GM18505 (cell line): ENCODE measurements at regions not wholly inside any gene's neighbourhood (a gene's known extent, or its start where the extent isn't known, plus 50 kb on each side); places are given as distances from the start of the nearest gene placed in this dataset.
"Not testable (repeated sequence)": the region's sequence is repeated elsewhere in the genome, so short reads cannot be mapped to it uniquely, and the experiment has no call there.

Experiments
- ATAC-seq: cut with Tn5 transposase; IDR thresholded peaks from one replicate; pipeline ENCODE4 v1.9.1; 2021; ENCODE audit not compliant: unreplicated experiment
- POLR2A ChIP-seq: IDR thresholded peaks from 4 replicates; pipeline ENCODE4 v1.6.1; 2011; ENCODE audit warnings: borderline replicate concordance; ENCODE audit not compliant: insufficient read depth, insufficient read length; ENCODE audit errors: extremely low read depth

- no peak for TF ChIP-seq POLR2A
- ATAC-seq: no peak
Measured at GRCh38 chr9:108436448-108436847, 419.3 kb downstream of the ACTL7B start.

GRCh38 chr9:108434502-108434901 lies 421.3 kb downstream of the ACTL7B start:
- no peak for TF ChIP-seq POLR2A
- ATAC-seq: no peak

GRCh38 chr9:108434036-108434435 lies 421.8 kb downstream of the ACTL7B start:
- no peak for ATAC-seq
- no peak for TF ChIP-seq POLR2A

GRCh38 chr9:108430655-108431054 lies 425.1 kb downstream of the ACTL7B start:
- TF ChIP-seq POLR2A: no peak
- no peak for ATAC-seq

GRCh38 chr9:108427751-108428150 lies 428.0 kb downstream of the ACTL7B start:
- no peak for TF ChIP-seq POLR2A
- no peak for ATAC-seq

- ATAC-seq: not testable (repeated sequence)
Measured at GRCh38 chr9:108426421-108426940, 429.3 kb downstream of the ACTL7B start.

GRCh38 chr9:108423433-108423832 lies 432.4 kb downstream of the ACTL7B start:
- no peak for TF ChIP-seq POLR2A
- ATAC-seq: no peak

GRCh38 chr9:108419379-108419778 lies 436.4 kb downstream of the ACTL7B start:
- ATAC-seq: no peak

GRCh38 chr9:108417726-108418125 lies 438.1 kb downstream of the ACTL7B start:
- ATAC-seq: no peak
- TF ChIP-seq POLR2A: no peak

More at GRCh38 chr9:108419379-108419778, 436.4 kb downstream of the ACTL7B start:
- no peak for TF ChIP-seq POLR2A

- ATAC-seq: no peak
- no peak for TF ChIP-seq POLR2A
Measured at GRCh38 chr9:108417312-108417711, 438.5 kb downstream of the ACTL7B start.

GRCh38 chr9:108416324-108416723 lies 439.5 kb downstream of the ACTL7B start:
- no peak for TF ChIP-seq POLR2A
- no peak for ATAC-seq

GRCh38 chr9:108413809-108414208 lies 442.0 kb downstream of the ACTL7B start:
- no peak for TF ChIP-seq POLR2A
- ATAC-seq: no peak

- ATAC-seq: no peak
- no peak for TF ChIP-seq POLR2A
Measured at GRCh38 chr9:108412755-108413154, 443.0 kb downstream of the ACTL7B start.

GRCh38 chr9:108411632-108412031 lies 444.2 kb downstream of the ACTL7B start:
- ATAC-seq: no peak
- TF ChIP-seq POLR2A: no peak

GRCh38 chr9:108410161-108410560 lies 445.6 kb downstream of the ACTL7B start:
- ATAC-seq: no peak

GRCh38 chr9:108400297-108400696 lies 455.5 kb downstream of the ACTL7B start:
- TF ChIP-seq POLR2A: no peak
- no peak for ATAC-seq

More at GRCh38 chr9:108410161-108410560, 445.6 kb downstream of the ACTL7B start:
- TF ChIP-seq POLR2A: no peak

- TF ChIP-seq POLR2A: no peak
- ATAC-seq: no peak
Measured at GRCh38 chr9:108399851-108400250, 455.9 kb downstream of the ACTL7B start.
